K562 (cell line): ENCODE measurements at regions not wholly inside any gene's neighbourhood (a gene's known extent, or its start where the extent isn't known, plus 50 kb on each side); places are given as distances from the start of the nearest gene placed in this dataset.

ENCODE experiments used
- AFF1 ChIP-seq, 2 experiments: fragments of 450-650 bp; IDR thresholded peaks; 2 replicates each; pipeline ENCODE4 v1.6.1; 2018; ENCODE audit warnings: mild to moderate bottlenecking in 2 of 2, low read depth in 1 of 2; ENCODE audit not compliant: partially characterized antibody in 2 of 2
- CCNT2 ChIP-seq: IDR thresholded peaks from 2 replicates; pipeline ENCODE4 v1.6.1; 2011; ENCODE audit warnings: borderline replicate concordance, low read depth, mild to moderate bottlenecking, moderate library complexity, mixed read lengths, low read length; ENCODE audit not compliant: insufficient read length; ENCODE audit errors: extremely low read depth
- DDX20 ChIP-seq: fragments of 450-650 bp; IDR thresholded peaks from 2 replicates; pipeline ENCODE4 v1.6.1; 2016; ENCODE audit warnings: missing genetic modification characterization, low read depth, mild to moderate bottlenecking, missing compliant biosample characterization, moderate library complexity
- FOXK2 ChIP-seq, 2 experiments: fragments of 450-650 bp; IDR thresholded peaks in 1 of 2; conservative IDR thresholded peaks in 1 of 2; 2 replicates each; pipeline ENCODE4 v1.6.1; 2016; ENCODE audit warnings: low read depth in 2 of 2, mild to moderate bottlenecking in 1 of 2
- KDM2B ChIP-seq: fragments of 250-450 bp; sonication (Bioruptor Pico); IDR thresholded peaks from 2 replicates; pipeline ENCODE4 v1.8.0; 2021; ENCODE audit warnings: mild to moderate bottlenecking, moderate library complexity
- RBM34 ChIP-seq: fragments of 200-400 bp; formaldehyde crosslinking; IDR thresholded peaks from 2 replicates; pipeline ENCODE4 v1.6.1; 2018; ENCODE audit warnings: low read length, borderline replicate concordance; ENCODE audit not compliant: insufficient read depth
- SMARCE1 ChIP-seq: fragments of 450-650 bp; IDR thresholded peaks from 2 replicates; pipeline ENCODE4 v1.7.1; 2016; ENCODE audit warnings: mild to moderate bottlenecking
- STAT6 ChIP-seq: sonication (generic); formaldehyde crosslinking; IDR thresholded peaks from 2 replicates; pipeline ENCODE4 v1.8.1; 2023; ENCODE audit warnings: mild to moderate bottlenecking, missing genetic modification reagents

- TF ChIP-seq AFF1 (IDR thresholded peaks at IDR 0.05; ENCODE audit: low read depth in 1 of 2, partially characterized antibody in 2 of 2) (no peak), RBM34 (no peak), FOXK2 (conservative IDR thresholded peaks at IDR 0.05 in 1 of 2, IDR thresholded peaks at IDR 0.05 in 1 of 2; ENCODE audit: low read depth in 2 of 2) (no peak), DDX20 (tag) (no peak), CCNT2 (no peak), KDM2B (CRISPR knock-in tag) (no peak), STAT6 (CRISPR knock-in tag) (no peak), SMARCE1 (no peak)
Measured at GRCh38 chr14:87754520-87755223, 238.3 kb downstream of the GALC start (continued).
